ENCODE measurements at regions not wholly inside any gene's neighbourhood (a gene's known extent, or its start where the extent isn't known, plus 50 kb on each side); places are given as distances from the start of the nearest gene placed in this dataset.

GRCh38 chr5:125189531-125189941 lies 443.1 kb upstream of the ZNF608 start:
- Histone ChIP-seq H3K18ac (ENCODE audit: low read length) (no peak overlapping the region), H2BK5ac (ENCODE audit: low read depth, low read length, poor library complexity) (no peak overlapping the region), H2BK12ac (ENCODE audit: low read length) (no peak overlapping the region), H3K27ac (ENCODE audit: low read depth, low read length) (no peak overlapping the region), H3K4me1 (ENCODE audit: control insufficient read depth in 1 of 2, insufficient read depth in 2 of 2, low read length in 2 of 2) (peaks cover 2 to 4% of the 10 kb centered on the region in 2 experiments), H3K79me2 (ENCODE audit: control insufficient read depth, insufficient read depth, low read length, poor library complexity) (no peaks in the 10 kb centered on the region), H4K8ac (ENCODE audit: low read depth, low read length) (no peak overlapping the region), H3K23ac (ENCODE audit: low read length) (no peak overlapping the region), H2AK5ac (ENCODE audit: low read length) (no peak overlapping the region), H3K4ac (ENCODE audit: low read depth, low read length) (no peak overlapping the region), H3K79me1 (ENCODE audit: low read length) (no peaks in the 10 kb centered on the region), H3K9ac (ENCODE audit: low read length) (no peak overlapping the region), H3K4me2 (ENCODE audit: low read length) (no peak overlapping the region), H2AFZ (ENCODE audit: insufficient read depth, low read length, poor library complexity) (no peak overlapping the region), H4K12ac (ENCODE audit: low read depth, low read length) (no peak overlapping the region), H3K4me3 (ENCODE audit: low read depth, low read length) (no peak overlapping the region), H4K91ac (ENCODE audit: low read depth, low read length) (no peak overlapping the region), H3K36me3 (ENCODE audit: control insufficient read depth in 1 of 2, insufficient read depth in 2 of 2, low read length in 2 of 2) (no peaks in the 10 kb centered on the region), H3K9me3 (ENCODE audit: insufficient read depth, low read depth, low read length) (no peaks in the 10 kb centered on the region), H3K14ac (ENCODE audit: low read length) (no peak overlapping the region), H3K27me3 (ENCODE audit: insufficient read depth, low read length) (no peaks in the 10 kb centered on the region), H2BK120ac (ENCODE audit: insufficient read depth, low read length, poor library complexity) (no peak overlapping the region)
- WGBS (ENCODE audit: extremely low coverage, insufficient coverage, insufficient read length) = no CpG with 5 or more reads among the region's 1 CpG
- DNase-seq = no peak

DNA sequence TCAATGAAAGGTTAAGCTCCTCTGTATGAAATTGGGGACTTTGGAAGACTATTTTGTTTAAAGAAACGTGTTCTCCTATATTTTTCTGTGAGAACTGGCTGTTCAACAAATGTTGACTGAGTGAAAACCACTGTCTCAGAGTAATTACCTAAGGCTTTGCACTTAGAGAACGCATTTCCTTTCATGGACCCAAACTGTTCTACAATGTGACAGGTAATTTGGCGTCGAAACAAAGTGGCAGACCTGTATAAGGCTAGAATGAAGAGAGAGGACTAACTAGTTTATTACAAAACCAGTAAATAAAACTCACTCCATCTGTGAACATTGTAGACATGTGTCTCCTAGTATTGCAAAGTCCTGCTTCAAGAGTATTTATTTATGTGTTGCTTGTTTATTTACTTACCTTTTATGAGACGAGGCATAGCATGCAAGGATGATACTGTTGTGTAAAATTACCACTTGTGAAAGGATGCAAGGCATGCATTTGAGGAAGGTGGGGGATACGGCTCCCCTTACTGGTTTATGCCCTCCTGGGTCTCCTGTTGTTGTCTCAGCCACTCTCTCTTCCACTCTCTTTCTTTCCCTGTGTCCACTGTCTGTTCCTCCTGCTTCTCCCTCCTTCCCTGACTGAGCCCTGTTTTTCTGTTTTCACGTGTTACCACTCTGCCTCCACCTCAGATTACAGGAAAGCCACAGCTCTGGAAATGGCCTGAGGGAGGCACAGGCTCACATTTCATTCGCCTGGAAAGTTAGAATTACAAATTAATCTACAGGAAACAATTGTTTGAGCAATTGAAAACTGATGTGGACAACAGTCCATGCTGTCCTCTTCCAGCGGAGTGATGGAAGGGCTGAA lies 444.0 kb upstream of the ZNF608 start:
- no peak overlapping the region for H3K23ac ChIP-seq (ENCODE audit: low read length)
- no peak overlapping the region for H3K14ac ChIP-seq (ENCODE audit: low read length)
- no peak overlapping the region for H3K18ac ChIP-seq (ENCODE audit: low read length)
- no peak overlapping the region for H4K8ac ChIP-seq (ENCODE audit: low read depth, low read length)
- H3K79me2 ChIP-seq (ENCODE audit: control insufficient read depth, insufficient read depth, low read length, poor library complexity) = no peaks in the 10 kb centered on the region
- no peaks in the 10 kb centered on the region for H3K36me3 ChIP-seq (ENCODE audit: control insufficient read depth in 1 of 2, insufficient read depth in 2 of 2, low read length in 2 of 2)
- H2AFZ ChIP-seq (ENCODE audit: insufficient read depth, low read length, poor library complexity) = no peak overlapping the region
- H2BK120ac ChIP-seq (ENCODE audit: insufficient read depth, low read length, poor library complexity) = no peak overlapping the region
- H3K4me1 ChIP-seq (ENCODE audit: control insufficient read depth in 1 of 2, insufficient read depth in 2 of 2, low read length in 2 of 2) = peaks cover 2 to 4% of the 10 kb centered on the region in 2 experiments
- no peak overlapping the region for H3K4ac ChIP-seq (ENCODE audit: low read depth, low read length)
- no peaks in the 10 kb centered on the region for H3K9me3 ChIP-seq (ENCODE audit: insufficient read depth, low read depth, low read length)
- H4K91ac ChIP-seq (ENCODE audit: low read depth, low read length) = no peak overlapping the region
- no peaks in the 10 kb centered on the region for H3K79me1 ChIP-seq (ENCODE audit: low read length)
- no peak overlapping the region for H3K9ac ChIP-seq (ENCODE audit: low read length)
- no peak overlapping the region for H3K27ac ChIP-seq (ENCODE audit: low read depth, low read length)
- no peak overlapping the region for H2AK5ac ChIP-seq (ENCODE audit: low read length)
- no peak overlapping the region for H4K12ac ChIP-seq (ENCODE audit: low read depth, low read length)
- no peak overlapping the region for H3K4me3 ChIP-seq (ENCODE audit: low read depth, low read length)
- no peak overlapping the region for H2BK12ac ChIP-seq (ENCODE audit: low read length)
- H3K27me3 ChIP-seq (ENCODE audit: insufficient read depth, low read length) = no peaks in the 10 kb centered on the region
- peak overlapping the region; percentile 23 for H3K4me2 ChIP-seq (ENCODE audit: low read length)
- H2BK5ac ChIP-seq (ENCODE audit: low read depth, low read length, poor library complexity) = no peak overlapping the region
- no CpG with 5 or more reads among the region's 9 CpGs for WGBS (ENCODE audit: extremely low coverage, insufficient coverage, insufficient read length)
- DNase-seq = no peak

GRCh38 chr5:125194883-125195282 lies 448.4 kb upstream of the ZNF608 start:
- Histone ChIP-seq H3K4ac (ENCODE audit: low read depth, low read length) (no peak overlapping the region), H3K27me3 (ENCODE audit: insufficient read depth, low read length) (no peaks in the 10 kb centered on the region), H3K79me1 (ENCODE audit: low read length) (no peaks in the 10 kb centered on the region), H3K4me2 (ENCODE audit: low read length) (no peak overlapping the region), H2AFZ (ENCODE audit: insufficient read depth, low read length, poor library complexity) (no peak overlapping the region), H2BK12ac (ENCODE audit: low read length) (no peak overlapping the region), H2AK5ac (ENCODE audit: low read length) (no peak overlapping the region), H4K91ac (ENCODE audit: low read depth, low read length) (no peak overlapping the region), H3K18ac (ENCODE audit: low read length) (no peak overlapping the region), H3K9me3 (ENCODE audit: insufficient read depth, low read depth, low read length) (no peaks in the 10 kb centered on the region), H3K4me1 (ENCODE audit: control insufficient read depth in 1 of 2, insufficient read depth in 2 of 2, low read length in 2 of 2) (peaks cover 2 to 4% of the 10 kb centered on the region in 2 experiments), H2BK5ac (ENCODE audit: low read depth, low read length, poor library complexity) (no peak overlapping the region), H3K27ac (ENCODE audit: low read depth, low read length) (no peak overlapping the region), H3K79me2 (ENCODE audit: control insufficient read depth, insufficient read depth, low read length, poor library complexity) (no peaks in the 10 kb centered on the region), H3K14ac (ENCODE audit: low read length) (no peak overlapping the region), H4K8ac (ENCODE audit: low read depth, low read length) (no peak overlapping the region), H3K36me3 (ENCODE audit: control insufficient read depth in 1 of 2, insufficient read depth in 2 of 2, low read length in 2 of 2) (no peaks in the 10 kb centered on the region), H2BK120ac (ENCODE audit: insufficient read depth, low read length, poor library complexity) (no peak overlapping the region), H4K12ac (ENCODE audit: low read depth, low read length) (no peak overlapping the region), H3K9ac (ENCODE audit: low read length) (no peak overlapping the region), H3K4me3 (ENCODE audit: low read depth, low read length) (no peak overlapping the region), H3K23ac (ENCODE audit: low read length) (no peak overlapping the region)
- WGBS (ENCODE audit: extremely low coverage, insufficient coverage, insufficient read length) = no CpG with 5 or more reads among the region's 6 CpGs
- no peak for DNase-seq

- Histone ChIP-seq H2AFZ (ENCODE audit: insufficient read depth, low read length, poor library complexity) (no peak overlapping the region), H3K9ac (ENCODE audit: low read length) (no peak overlapping the region), H2AK5ac (ENCODE audit: low read length) (no peak overlapping the region), H3K27me3 (ENCODE audit: insufficient read depth, low read length) (no peaks in the 10 kb centered on the region), H3K36me3 (ENCODE audit: control insufficient read depth in 1 of 2, insufficient read depth in 2 of 2, low read length in 2 of 2) (no peaks in the 10 kb centered on the region), H3K4ac (ENCODE audit: low read depth, low read length) (no peak overlapping the region), H3K14ac (ENCODE audit: low read length) (no peak overlapping the region), H2BK12ac (ENCODE audit: low read length) (no peak overlapping the region), H3K27ac (ENCODE audit: low read depth, low read length) (no peak overlapping the region), H3K18ac (ENCODE audit: low read length) (no peak overlapping the region), H2BK5ac (ENCODE audit: low read depth, low read length, poor library complexity) (no peak overlapping the region), H3K4me3 (ENCODE audit: low read depth, low read length) (no peak overlapping the region), H3K9me3 (ENCODE audit: insufficient read depth, low read depth, low read length) (no peaks in the 10 kb centered on the region), H4K8ac (ENCODE audit: low read depth, low read length) (no peak overlapping the region), H3K4me2 (ENCODE audit: low read length) (no peak overlapping the region), H3K79me1 (ENCODE audit: low read length) (no peaks in the 10 kb centered on the region), H3K23ac (ENCODE audit: low read length) (no peak overlapping the region), H3K4me1 (ENCODE audit: control insufficient read depth in 1 of 2, insufficient read depth in 2 of 2, low read length in 2 of 2) (peaks cover 0 to 5% of the 10 kb centered on the region in 2 experiments), H3K79me2 (ENCODE audit: control insufficient read depth, insufficient read depth, low read length, poor library complexity) (no peaks in the 10 kb centered on the region), H4K91ac (ENCODE audit: low read depth, low read length) (no peak overlapping the region), H4K12ac (ENCODE audit: low read depth, low read length) (no peak overlapping the region), H2BK120ac (ENCODE audit: insufficient read depth, low read length, poor library complexity) (no peak overlapping the region)
- WGBS (ENCODE audit: extremely low coverage, insufficient coverage, insufficient read length) = no CpG with 5 or more reads among the region's 13 CpGs
- no peak for DNase-seq
These were observed 450.2 kb upstream of the ZNF608 start for GRCh38 chr5:125196481-125197111.
